Smooth muscle cell (in vitro differentiated cells): ENCODE measurements at regions not wholly inside any gene's neighbourhood (a gene's known extent, or its start where the extent isn't known, plus 50 kb on each side); places are given as distances from the start of the nearest gene placed in this dataset.

ENCODE experiments used
- DNase-seq: peaks from one replicate; lab custom pipeline; 2025; ENCODE audit not compliant: unreplicated experiment; lab: John Stamatoyannopoulos, UW
- H2AFZ ChIP-seq: fragments of 200-600 bp; sonication (generic); 2 replicates; pipeline ENCODE4 v1.6.0; 2016; ENCODE audit warnings: antibody characterized with exemption, low read depth, mild to moderate bottlenecking
- H3F3A ChIP-seq: fragments of 200-600 bp; sonication (generic); 2 replicates; pipeline ENCODE4 v1.6.0; 2017; ENCODE audit warnings: antibody characterized with exemption, low read depth
- H3K27ac ChIP-seq: fragments of 200-600 bp; sonication (generic); 2 replicates; pipeline ENCODE4 v1.5.1; 2016; ENCODE audit warnings: low read depth, mild to moderate bottlenecking
- H3K27me3 ChIP-seq: fragments of 200-600 bp; sonication (generic); 2 replicates; pipeline ENCODE4 v1.6.1; 2016; ENCODE audit warnings: low read depth, mild to moderate bottlenecking
- H3K36me3 ChIP-seq: fragments of 200-600 bp; sonication (generic); 2 replicates; pipeline ENCODE4 v1.5.1; 2016; ENCODE audit warnings: low read depth
- H3K4me1 ChIP-seq: fragments of 200-600 bp; sonication (generic); 2 replicates; pipeline ENCODE4 v1.5.1; 2016; ENCODE audit warnings: low read depth
- H3K4me2 ChIP-seq: fragments of 200-600 bp; sonication (generic); 2 replicates; pipeline ENCODE4 v1.6.0; 2016; ENCODE audit warnings: mild to moderate bottlenecking
- H3K4me3 ChIP-seq: fragments of 200-600 bp; sonication (generic); 2 replicates; pipeline ENCODE4 v1.5.1; 2016; ENCODE audit warnings: mild to moderate bottlenecking
- H3K79me2 ChIP-seq: fragments of 200-600 bp; sonication (generic); 2 replicates; pipeline ENCODE4 v1.6.0; 2016; ENCODE audit warnings: low read depth, mild to moderate bottlenecking
- H3K9ac ChIP-seq: fragments of 200-600 bp; sonication (generic); 2 replicates; pipeline ENCODE4 v1.6.0; 2016; ENCODE audit warnings: low read depth
- H3K9me3 ChIP-seq: fragments of 200-600 bp; sonication (generic); replicated peaks from 2 replicates; pipeline ENCODE4 v1.5.1; 2016; ENCODE audit warnings: low read depth
- H4K20me1 ChIP-seq: fragments of 200-600 bp; sonication (generic); 2 replicates; pipeline ENCODE4 v1.6.0; 2016; ENCODE audit warnings: low read depth
- CTCF ChIP-seq: fragments of 200-600 bp; sonication (generic); IDR thresholded peaks from 2 replicates; pipeline ENCODE4 v1.5.1; 2017; ENCODE audit warnings: borderline replicate concordance, mild to moderate bottlenecking, antibody characterized with exemption; ENCODE audit not compliant: insufficient read depth, poor library complexity, severe bottlenecking
- WGBS: methylation state at CpG from one replicate; pipeline ENCODE4 v1.1.7; 2016; ENCODE audit warnings: low lambda C conversion rate; 5-methylcytosine and 5-hydroxymethylcytosine counted together

DNA sequence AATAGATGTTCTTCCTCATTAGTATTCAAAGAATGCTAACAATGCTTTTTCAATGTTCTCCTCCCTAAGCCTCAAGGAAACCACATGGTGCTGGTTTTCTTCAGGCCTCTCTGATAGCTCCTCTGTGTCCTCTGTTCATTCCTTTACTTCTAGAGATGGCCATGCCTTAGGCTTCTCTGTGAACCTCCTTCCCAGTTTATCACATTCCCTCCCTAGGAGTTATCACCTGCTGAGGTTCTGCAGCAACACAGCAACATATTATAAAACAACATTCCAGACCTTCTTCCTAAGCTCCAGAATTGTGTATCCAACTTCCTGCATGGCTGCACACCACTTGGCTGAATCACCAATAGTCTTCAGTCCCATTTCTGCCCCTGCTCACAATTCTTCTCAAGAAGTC lies 325.5 kb downstream of the IRS1 start:
- Histone ChIP-seq H3K9ac (no peak overlapping the region), H2AFZ (no peak overlapping the region), H3K36me3 (no peaks in the 10 kb centered on the region), H3F3A (peaks cover 9% of the 10 kb centered on the region), H3K4me3 (no peak overlapping the region), H3K9me3 (no peaks in the 10 kb centered on the region), H3K4me2 (no peak overlapping the region), H3K4me1 (peaks cover 14% of the 10 kb centered on the region), H4K20me1 (no peaks in the 10 kb centered on the region), H3K79me2 (no peaks in the 10 kb centered on the region), H3K27me3 (no peaks in the 10 kb centered on the region), H3K27ac (no peak overlapping the region)
- no peak for TF ChIP-seq CTCF
- no peak for DNase-seq

DNA sequence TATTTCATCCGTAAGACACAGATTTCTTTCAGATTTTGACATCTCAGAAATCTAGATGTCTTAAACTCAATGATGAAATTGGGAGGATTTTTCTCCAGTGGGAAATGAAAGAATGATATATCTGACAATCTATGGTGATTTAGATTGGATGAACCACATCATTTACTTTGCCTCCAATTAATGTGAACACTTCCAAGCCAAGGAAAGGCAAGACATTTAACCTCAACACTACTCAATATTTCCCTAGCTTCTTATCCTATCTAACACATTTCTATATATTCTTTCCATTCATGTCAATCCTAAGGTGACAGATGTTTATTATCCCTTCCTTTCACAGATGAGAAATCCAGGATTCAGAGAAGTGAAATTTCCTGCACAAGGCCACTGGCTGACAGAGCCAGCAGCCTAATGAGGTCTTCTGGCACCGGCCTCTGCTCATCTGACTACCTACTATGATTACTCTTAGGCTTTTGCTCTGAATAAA lies 327.6 kb downstream of the IRS1 start:
- H3F3A ChIP-seq: no peaks in the 10 kb centered on the region
- no peaks in the 10 kb centered on the region for H3K9me3 ChIP-seq
- H3K4me2 ChIP-seq: no peak overlapping the region
- TF ChIP-seq CTCF: no peak
- H3K9ac ChIP-seq: no peak overlapping the region
- H3K27me3 ChIP-seq: no peaks in the 10 kb centered on the region
- H3K79me2 ChIP-seq: no peaks in the 10 kb centered on the region
- no peaks in the 10 kb centered on the region for H3K4me1 ChIP-seq
- H3K36me3 ChIP-seq: no peaks in the 10 kb centered on the region
- H4K20me1 ChIP-seq: no peaks in the 10 kb centered on the region
- H3K4me3 ChIP-seq: no peak overlapping the region
- no peak overlapping the region for H3K27ac ChIP-seq
- no peak for DNase-seq
- WGBS: 49% methylated on average over 2 of the region's 2 CpGs
- no peak overlapping the region for H2AFZ ChIP-seq

DNA sequence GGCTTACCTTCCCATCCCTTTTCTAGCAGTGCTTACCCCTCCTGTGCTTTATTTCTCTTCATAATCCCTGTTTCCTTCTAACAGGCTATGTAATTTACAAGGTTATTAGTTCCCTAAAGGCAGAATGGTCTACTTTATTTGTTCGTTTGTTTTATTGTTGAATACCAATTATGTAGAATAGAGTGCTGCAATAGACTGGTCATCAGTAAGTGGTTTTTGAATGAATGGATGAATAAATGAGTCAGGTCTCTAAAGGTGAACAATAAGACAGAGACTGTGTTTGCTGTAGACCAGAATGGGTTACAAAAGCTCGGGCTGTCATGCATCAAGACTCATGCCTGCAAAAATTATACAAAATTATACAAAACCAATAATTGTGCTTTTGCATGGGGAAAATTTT lies 332.0 kb downstream of the IRS1 start:
- no peak overlapping the region for H3K4me3 ChIP-seq
- H4K20me1 ChIP-seq: no peaks in the 10 kb centered on the region
- no peak overlapping the region for H3K4me2 ChIP-seq
- H3K9ac ChIP-seq: no peak overlapping the region
- H3K27me3 ChIP-seq: no peaks in the 10 kb centered on the region
- H3K36me3 ChIP-seq: no peaks in the 10 kb centered on the region
- no peak for DNase-seq
- no peaks in the 10 kb centered on the region for H3K9me3 ChIP-seq
- no peaks in the 10 kb centered on the region for H3K4me1 ChIP-seq
- no peak for TF ChIP-seq CTCF
- H3K79me2 ChIP-seq: no peaks in the 10 kb centered on the region
- no peak overlapping the region for H3K27ac ChIP-seq
- 81% methylated on average over 2 of the region's 2 CpGs for WGBS
- no peaks in the 10 kb centered on the region for H3F3A ChIP-seq
- no peak overlapping the region for H2AFZ ChIP-seq

GRCh38 chr2:226467221-226467620 lies 332.4 kb downstream of the IRS1 start:
- H3K9ac ChIP-seq: no peak overlapping the region
- no peaks in the 10 kb centered on the region for H3K36me3 ChIP-seq
- H3K4me2 ChIP-seq: no peak overlapping the region
- DNase-seq: no peak
- peak overlapping the region; percentile 38 for H3K27ac ChIP-seq
- H3K4me1 ChIP-seq: no peaks in the 10 kb centered on the region
- no peak overlapping the region for H2AFZ ChIP-seq
- no peak overlapping the region for H3K4me3 ChIP-seq
- H3K27me3 ChIP-seq: no peaks in the 10 kb centered on the region
- no peaks in the 10 kb centered on the region for H4K20me1 ChIP-seq
- no peak for TF ChIP-seq CTCF
- WGBS: 12% methylated on average over 6 of the region's 6 CpGs
- no peaks in the 10 kb centered on the region for H3K9me3 ChIP-seq
- H3K79me2 ChIP-seq: no peaks in the 10 kb centered on the region
- no peaks in the 10 kb centered on the region for H3F3A ChIP-seq
